ENCODE measurements at regions not wholly inside any gene's neighbourhood (a gene's known extent, or its start where the extent isn't known, plus 50 kb on each side); places are given as distances from the start of the nearest gene placed in this dataset.

- Histone ChIP-seq H3K36me3 (ENCODE audit: low read depth) (no peaks in the 10 kb centered on the region), H3K27me3 (ENCODE audit: insufficient read depth, poor library complexity, severe bottlenecking) (no peaks in the 10 kb centered on the region), H3K4me3 (ENCODE audit: severe bottlenecking) (no peak overlapping the region), H3K4me1 (ENCODE audit: insufficient read depth, poor library complexity, severe bottlenecking) (no peaks in the 10 kb centered on the region), H3K27ac (ENCODE audit: poor library complexity, severe bottlenecking) (no peak overlapping the region), H3K9me3 (ENCODE audit: severe bottlenecking) (no peaks in the 10 kb centered on the region)
- ATAC-seq (ENCODE audit: low read depth) (no peak), DNase-seq (ENCODE audit: low spot score) (no peak)
- TF ChIP-seq CTCF (IDR thresholded peaks at IDR 0.05; ENCODE audit: poor library complexity, severe bottlenecking): no peak
These were observed 413.0 kb upstream of the PTPRD start for GRCh38 chr9:11025775-11026174.

GRCh38 chr9:11038366-11038765, 425.6 kb upstream of the PTPRD start:
- Histone ChIP-seq H3K27ac (ENCODE audit: poor library complexity, severe bottlenecking) (no peak overlapping the region), H3K4me3 (ENCODE audit: severe bottlenecking) (no peak overlapping the region), H3K36me3 (ENCODE audit: low read depth) (no peaks in the 10 kb centered on the region), H3K4me1 (ENCODE audit: insufficient read depth, poor library complexity, severe bottlenecking) (no peaks in the 10 kb centered on the region), H3K27me3 (ENCODE audit: insufficient read depth, poor library complexity, severe bottlenecking) (peaks cover 11% of the 10 kb centered on the region), H3K9me3 (ENCODE audit: severe bottlenecking) (no peaks in the 10 kb centered on the region)
- ATAC-seq (ENCODE audit: low read depth): no peak
- no peak for DNase-seq (ENCODE audit: low spot score)
- TF ChIP-seq CTCF (IDR thresholded peaks at IDR 0.05; ENCODE audit: poor library complexity, severe bottlenecking): no peak

GRCh38 chr9:11039006-11039405, 426.2 kb upstream of the PTPRD start:
- Histone ChIP-seq H3K4me3 (ENCODE audit: severe bottlenecking) (no peak overlapping the region), H3K4me1 (ENCODE audit: insufficient read depth, poor library complexity, severe bottlenecking) (no peaks in the 10 kb centered on the region), H3K27ac (ENCODE audit: poor library complexity, severe bottlenecking) (no peak overlapping the region), H3K27me3 (ENCODE audit: insufficient read depth, poor library complexity, severe bottlenecking) (peaks cover 13% of the 10 kb centered on the region), H3K9me3 (ENCODE audit: severe bottlenecking) (no peaks in the 10 kb centered on the region), H3K36me3 (ENCODE audit: low read depth) (no peaks in the 10 kb centered on the region)
- no peak for TF ChIP-seq CTCF (IDR thresholded peaks at IDR 0.05; ENCODE audit: poor library complexity, severe bottlenecking)
- DNase-seq (ENCODE audit: low spot score) (no peak), ATAC-seq (ENCODE audit: low read depth) (no peak; the same call in 2 of the 3 replicates)

- no peaks in the 10 kb centered on the region for H3K9me3 ChIP-seq (ENCODE audit: severe bottlenecking)
- peaks cover 31% of the 10 kb centered on the region for H3K27me3 ChIP-seq (ENCODE audit: insufficient read depth, poor library complexity, severe bottlenecking)
- no peak for TF ChIP-seq CTCF (IDR thresholded peaks at IDR 0.05; ENCODE audit: poor library complexity, severe bottlenecking)
- DNase-seq (ENCODE audit: low spot score) (no peak), ATAC-seq (ENCODE audit: low read depth) (no peak)
- no peak overlapping the region for H3K4me3 ChIP-seq (ENCODE audit: severe bottlenecking)
- no peak overlapping the region for H3K27ac ChIP-seq (ENCODE audit: poor library complexity, severe bottlenecking)
- no peaks in the 10 kb centered on the region for H3K4me1 ChIP-seq (ENCODE audit: insufficient read depth, poor library complexity, severe bottlenecking)
- no peaks in the 10 kb centered on the region for H3K36me3 ChIP-seq (ENCODE audit: low read depth)
These were observed 432.8 kb upstream of the PTPRD start for GRCh38 chr9:11045589-11045988.

GRCh38 chr9:11063263-11063662, 450.5 kb upstream of the PTPRD start:
- Histone ChIP-seq H3K27ac (ENCODE audit: poor library complexity, severe bottlenecking) (no peak overlapping the region), H3K27me3 (ENCODE audit: insufficient read depth, poor library complexity, severe bottlenecking) (no peaks in the 10 kb centered on the region), H3K36me3 (ENCODE audit: low read depth) (no peaks in the 10 kb centered on the region), H3K9me3 (ENCODE audit: severe bottlenecking) (no peaks in the 10 kb centered on the region), H3K4me3 (ENCODE audit: severe bottlenecking) (no peak overlapping the region), H3K4me1 (ENCODE audit: insufficient read depth, poor library complexity, severe bottlenecking) (no peaks in the 10 kb centered on the region)
- ATAC-seq (ENCODE audit: low read depth) (no peak), DNase-seq (ENCODE audit: low spot score) (no peak)
- TF ChIP-seq CTCF (IDR thresholded peaks at IDR 0.05; ENCODE audit: poor library complexity, severe bottlenecking): no peak

All from RWPE2 (cell line).